ENCODE measurements at regions not wholly inside any gene's neighbourhood (a gene's known extent, or its start where the extent isn't known, plus 50 kb on each side); places are given as distances from the start of the nearest gene placed in this dataset.

DNA sequence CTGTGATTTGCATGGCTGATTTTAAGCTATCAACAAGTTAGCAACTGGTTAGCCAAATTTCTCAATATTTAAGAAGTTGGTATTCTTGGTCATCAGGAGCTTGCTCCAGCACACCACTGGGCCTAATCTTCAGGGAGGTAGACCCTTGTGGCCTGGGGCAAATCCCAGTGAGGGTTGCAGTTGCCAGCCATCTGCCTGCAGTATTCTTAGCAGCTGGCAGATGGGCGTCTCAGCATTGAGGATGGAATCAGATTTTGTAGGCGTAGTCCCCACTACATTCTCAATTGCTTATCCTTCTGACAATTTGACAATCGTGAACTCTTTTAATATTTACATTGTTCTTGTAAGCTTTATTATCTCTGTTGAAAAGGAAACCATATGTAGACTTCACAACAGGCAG lies 1266.2 kb downstream of the SLITRK5 start:
- TF ChIP-seq, protein P1, sequence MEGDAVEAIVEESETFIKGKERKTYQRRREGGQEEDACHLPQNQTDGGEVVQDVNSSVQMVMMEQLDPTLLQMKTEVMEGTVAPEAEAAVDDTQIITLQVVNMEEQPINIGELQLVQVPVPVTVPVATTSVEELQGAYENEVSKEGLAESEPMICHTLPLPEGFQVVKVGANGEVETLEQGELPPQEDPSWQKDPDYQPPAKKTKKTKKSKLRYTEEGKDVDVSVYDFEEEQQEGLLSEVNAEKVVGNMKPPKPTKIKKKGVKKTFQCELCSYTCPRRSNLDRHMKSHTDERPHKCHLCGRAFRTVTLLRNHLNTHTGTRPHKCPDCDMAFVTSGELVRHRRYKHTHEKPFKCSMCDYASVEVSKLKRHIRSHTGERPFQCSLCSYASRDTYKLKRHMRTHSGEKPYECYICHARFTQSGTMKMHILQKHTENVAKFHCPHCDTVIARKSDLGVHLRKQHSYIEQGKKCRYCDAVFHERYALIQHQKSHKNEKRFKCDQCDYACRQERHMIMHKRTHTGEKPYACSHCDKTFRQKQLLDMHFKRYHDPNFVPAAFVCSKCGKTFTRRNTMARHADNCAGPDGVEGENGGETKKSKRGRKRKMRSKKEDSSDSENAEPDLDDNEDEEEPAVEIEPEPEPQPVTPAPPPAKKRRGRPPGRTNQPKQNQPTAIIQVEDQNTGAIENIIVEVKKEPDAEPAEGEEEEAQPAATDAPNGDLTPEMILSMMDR (IDR thresholded peaks at IDR 0.05): no peak
- no peaks in the 10 kb centered on the region for H3K9me3 ChIP-seq

DNA sequence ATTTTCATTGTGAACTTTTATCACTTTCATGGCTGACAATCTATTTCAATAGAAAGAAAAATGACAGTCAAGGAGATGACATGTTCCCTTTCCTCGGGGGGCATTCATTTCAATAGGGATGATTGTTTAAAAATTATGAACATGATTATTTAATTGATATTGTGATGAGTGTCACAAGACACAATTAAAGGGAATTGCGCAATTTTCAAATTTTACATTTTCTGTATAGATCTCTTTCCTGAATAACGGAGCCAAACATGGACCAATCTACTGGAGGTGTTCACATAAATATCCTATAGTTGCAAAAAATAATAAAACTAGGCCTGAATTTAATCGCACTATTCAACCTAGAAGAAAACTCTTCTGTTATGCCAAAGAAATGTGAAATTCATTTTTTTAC lies 1274.6 kb downstream of the SLITRK5 start:
- no peak for DNase-seq
- ATAC-seq: no peak
- no peak overlapping the region for H3K4me3 ChIP-seq
- TF ChIP-seq, protein P1 (IDR thresholded peaks at IDR 0.05): no peak
- H3K4me1 ChIP-seq (ENCODE audit: low read depth): no peaks in the 10 kb centered on the region
- H3K36me3 ChIP-seq (ENCODE audit: low read depth): no peaks in the 10 kb centered on the region
- H3K9me3 ChIP-seq: no peaks in the 10 kb centered on the region
- intact Hi-C loops (cut with DNase I, micrococcal nuclease): no loop called here

More for the DNA sequence above, 1266.2 kb downstream of the SLITRK5 start:
- intact Hi-C loops (cut with DNase I, micrococcal nuclease): no loop called here
- H3K4me1 ChIP-seq (ENCODE audit: low read depth): no peaks in the 10 kb centered on the region
- H3K36me3 ChIP-seq (ENCODE audit: low read depth): no peaks in the 10 kb centered on the region
- no peak overlapping the region for H3K4me3 ChIP-seq
- ATAC-seq (no peak), DNase-seq (no peak)

DNA sequence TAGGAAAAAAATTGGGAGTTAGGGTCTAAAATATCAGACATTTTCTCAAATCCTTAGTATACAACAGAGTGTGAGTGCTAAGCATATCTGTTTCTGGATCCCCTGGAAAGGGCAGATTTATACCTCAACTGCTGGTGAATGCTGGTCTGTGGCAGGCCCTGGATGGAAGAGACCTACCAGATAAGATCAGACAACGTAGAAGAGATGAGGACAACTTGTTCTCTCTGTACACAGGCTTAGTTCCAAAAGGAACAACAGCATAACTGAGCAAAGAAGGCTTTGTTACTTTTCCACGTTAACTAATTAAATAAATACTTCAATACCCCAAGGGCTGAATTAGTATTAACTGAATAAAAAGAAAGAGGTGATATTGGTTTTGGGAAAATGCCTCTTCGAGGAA lies 1277.3 kb downstream of the SLITRK5 start:
- TF ChIP-seq, protein P1 (IDR thresholded peaks at IDR 0.05): no peak
- Histone ChIP-seq H3K36me3 (ENCODE audit: low read depth) (no peaks in the 10 kb centered on the region), H3K4me3 (no peak overlapping the region), H3K9me3 (no peaks in the 10 kb centered on the region), H3K4me1 (ENCODE audit: low read depth) (no peaks in the 10 kb centered on the region)
- no peak for DNase-seq
- intact Hi-C loops (cut with DNase I, micrococcal nuclease): no loop called here
- ATAC-seq: no peak

DNA sequence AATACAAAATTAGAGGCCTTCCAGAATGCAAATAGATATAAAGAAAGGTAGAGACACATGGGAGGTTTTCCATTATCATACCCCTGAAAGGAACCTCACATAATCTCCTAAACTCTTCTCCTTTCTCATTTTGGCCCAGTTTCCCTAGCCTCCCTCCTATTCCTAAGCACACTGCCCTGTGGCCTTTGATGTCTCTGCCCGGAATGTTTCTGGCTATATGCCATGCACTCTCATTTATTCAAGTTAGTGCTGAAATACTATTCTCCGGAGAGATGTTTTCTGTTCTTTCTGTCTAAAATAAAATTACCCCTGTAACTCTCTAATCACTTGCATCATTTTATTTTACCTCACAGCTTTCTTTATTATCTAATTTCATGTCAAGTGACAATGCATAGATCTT lies 1287.7 kb downstream of the SLITRK5 start:
- no peaks in the 10 kb centered on the region for H3K9me3 ChIP-seq
- H3K36me3 ChIP-seq (ENCODE audit: low read depth): no peaks in the 10 kb centered on the region
- intact Hi-C loops (cut with DNase I, micrococcal nuclease): no loop called here
- TF ChIP-seq, protein P1 (IDR thresholded peaks at IDR 0.05): no peak
- DNase-seq (no peak), ATAC-seq (no peak)
- H3K4me3 ChIP-seq: no peak overlapping the region
- H3K4me1 ChIP-seq (ENCODE audit: low read depth): no peaks in the 10 kb centered on the region

DNA sequence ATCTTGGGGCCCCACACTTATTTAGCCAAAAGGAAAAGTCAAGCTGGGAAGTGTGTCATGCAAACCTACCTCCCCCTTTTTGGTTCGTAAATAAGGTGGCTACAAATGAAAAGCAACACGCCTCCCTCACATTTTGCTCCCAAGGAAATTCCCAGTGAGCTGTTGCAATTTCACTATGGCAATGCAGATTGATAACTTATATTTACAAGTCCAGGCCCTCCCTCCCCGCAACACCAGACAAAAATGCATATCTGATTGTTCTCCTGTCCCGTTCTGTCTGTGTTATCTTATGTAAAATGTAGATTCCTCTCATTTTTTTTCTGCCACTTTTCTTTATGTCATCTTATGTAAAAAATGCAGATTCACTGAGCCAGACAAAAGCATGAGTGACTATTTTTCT lies 1305.3 kb downstream of the SLITRK5 start:
- DNase-seq (no peak), ATAC-seq (no peak)
- Histone ChIP-seq H3K9me3 (no peaks in the 10 kb centered on the region), H3K4me1 (ENCODE audit: low read depth) (no peaks in the 10 kb centered on the region), H3K36me3 (ENCODE audit: low read depth) (no peaks in the 10 kb centered on the region), H3K4me3 (no peak overlapping the region)
- intact Hi-C loops (cut with DNase I, micrococcal nuclease): no loop called here
- TF ChIP-seq, protein P1 (IDR thresholded peaks at IDR 0.05): no peak

DNA sequence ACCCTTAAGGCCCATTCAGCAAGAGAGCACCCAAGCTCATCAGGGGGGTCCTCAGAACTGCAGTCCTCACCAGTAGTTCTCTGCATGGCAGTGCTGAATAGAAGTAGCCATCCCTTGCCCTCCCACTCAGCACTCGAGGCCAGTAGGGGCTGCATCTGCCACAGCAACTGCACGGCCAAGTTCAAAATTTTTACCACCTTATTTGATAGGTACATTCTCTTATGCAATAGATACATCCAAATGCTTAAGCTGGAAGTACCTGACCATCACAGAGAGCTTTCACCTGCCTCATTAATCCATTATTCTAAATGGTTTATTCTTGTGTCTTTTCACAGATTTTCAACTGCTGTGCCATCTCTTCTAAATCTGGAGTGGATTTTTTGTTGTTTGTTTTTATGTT lies 1307.4 kb downstream of the SLITRK5 start:
- TF ChIP-seq, protein P1 (IDR thresholded peaks at IDR 0.05): no peak
- DNase-seq (no peak), ATAC-seq (no peak)
- no peaks in the 10 kb centered on the region for H3K36me3 ChIP-seq (ENCODE audit: low read depth)
- no peaks in the 10 kb centered on the region for H3K9me3 ChIP-seq
- intact Hi-C loops (cut with DNase I, micrococcal nuclease): no loop called here
- no peaks in the 10 kb centered on the region for H3K4me1 ChIP-seq (ENCODE audit: low read depth)
- no peak overlapping the region for H3K4me3 ChIP-seq
